ENCODE measurements at regions not wholly inside any gene's neighbourhood (a gene's known extent, or its start where the extent isn't known, plus 50 kb on each side); places are given as distances from the start of the nearest gene placed in this dataset.
"Not testable (repeated sequence)": the region's sequence is repeated elsewhere in the genome, so short reads cannot be mapped to it uniquely, and the experiment has no call there.

- DNase-seq (ENCODE audit: low spot score) = no peak
These were observed 218.8 kb upstream of the ZEB2 start for GRCh38 chr2:144738749-144739148.

- no peak for DNase-seq (ENCODE audit: low spot score)
These were observed 210.8 kb upstream of the ZEB2 start for GRCh38 chr2:144730711-144731110.

- DNase-seq (ENCODE audit: low spot score) = not testable (repeated sequence)
These were observed 204.5 kb upstream of the ZEB2 start for GRCh38 chr2:144724460-144724859.

GRCh38 chr2:144718376-144718775 lies 198.5 kb upstream of the ZEB2 start:
- DNase-seq (ENCODE audit: low spot score) = no peak

GRCh38 chr2:144715992-144716391 lies 196.1 kb upstream of the ZEB2 start:
- DNase-seq (ENCODE audit: low spot score) = no peak

GRCh38 chr2:144713410-144713809 lies 193.5 kb upstream of the ZEB2 start:
- no peak for DNase-seq (ENCODE audit: low spot score)

- DNase-seq (ENCODE audit: low spot score) = no peak
These were observed 192.6 kb upstream of the ZEB2 start for GRCh38 chr2:144712550-144712940.

GRCh38 chr2:144711630-144712549 lies 192.0 kb upstream of the ZEB2 start:
- no peak for DNase-seq (ENCODE audit: low spot score)

- DNase-seq (ENCODE audit: low spot score) = no peak
These were observed 191.2 kb upstream of the ZEB2 start for GRCh38 chr2:144711084-144711483.

- no peak for DNase-seq (ENCODE audit: low spot score)
These were observed 188.7 kb upstream of the ZEB2 start for GRCh38 chr2:144708626-144709025.

GRCh38 chr2:144707736-144708326 lies 187.9 kb upstream of the ZEB2 start:
- DNase-seq (ENCODE audit: low spot score) = no peak

- DNase-seq (ENCODE audit: low spot score) = no peak
These were observed 186.7 kb upstream of the ZEB2 start for GRCh38 chr2:144706647-144707046.

GRCh38 chr2:144705328-144706245 lies 185.7 kb upstream of the ZEB2 start:
- no peak for DNase-seq (ENCODE audit: low spot score)

- DNase-seq (ENCODE audit: low spot score) = no peak
These were observed 184.8 kb upstream of the ZEB2 start for GRCh38 chr2:144704709-144705095.

- DNase-seq (ENCODE audit: low spot score) = peak; percentile 5
These were observed 184.2 kb upstream of the ZEB2 start for GRCh38 chr2:144703852-144704708.

- no peak for DNase-seq (ENCODE audit: low spot score)
These were observed 182.1 kb upstream of the ZEB2 start for GRCh38 chr2:144702051-144702450.

- DNase-seq (ENCODE audit: low spot score) = no peak
These were observed 181.3 kb upstream of the ZEB2 start for GRCh38 chr2:144701259-144701658.

GRCh38 chr2:144698156-144698555 lies 178.2 kb upstream of the ZEB2 start:
- no peak for DNase-seq (ENCODE audit: low spot score)

GRCh38 chr2:144695657-144696056 lies 175.7 kb upstream of the ZEB2 start:
- no peak for DNase-seq (ENCODE audit: low spot score)

- DNase-seq (ENCODE audit: low spot score) = no peak
These were observed 174.5 kb upstream of the ZEB2 start for GRCh38 chr2:144694456-144694855.

- DNase-seq (ENCODE audit: low spot score) = no peak
These were observed 173.3 kb upstream of the ZEB2 start for GRCh38 chr2:144693179-144693578.

- DNase-seq (ENCODE audit: low spot score) = no peak
These were observed 172.7 kb upstream of the ZEB2 start for GRCh38 chr2:144692661-144693060.

Data from hematopoietic multipotent progenitor cell treated with erythropoietin and hydrocortisone succinate and interleukin-3 and kit ligand, for 15 days (in vitro differentiated cells).